ENCODE measurements at regions not wholly inside any gene's neighbourhood (a gene's known extent, or its start where the extent isn't known, plus 50 kb on each side); places are given as distances from the start of the nearest gene placed in this dataset.

DNA sequence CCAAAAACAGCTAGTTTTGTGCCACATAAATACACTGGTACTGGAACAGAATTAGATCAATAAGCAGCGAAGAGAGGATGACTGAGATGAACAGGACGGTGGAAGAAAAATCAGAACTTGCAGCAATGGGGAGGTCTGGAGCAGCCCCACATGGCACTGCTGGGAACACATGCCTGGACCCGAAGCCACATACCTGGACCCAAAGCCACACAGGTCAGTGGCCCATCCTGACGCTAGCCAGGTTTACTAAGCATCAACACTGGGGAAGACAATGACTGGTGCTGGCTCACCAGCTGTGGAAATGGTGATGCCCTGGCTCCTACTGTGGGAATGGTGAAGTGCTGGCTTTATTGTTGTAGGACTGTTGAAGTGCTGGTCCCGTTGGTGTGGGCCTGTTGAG, 139.7 kb upstream of the IRX4 start:
- TF ChIP-seq EZH2phosphoT487 (IDR thresholded peaks at IDR 0.05; ENCODE audit: borderline replicate concordance, low read length) (no peak), CTCF (conservative IDR thresholded peaks at IDR 0.05; ENCODE audit: low read depth, low read length) (no peak)
